Activated CD4-positive, alpha-beta T cell treated with anti-CD3 and anti-CD28 coated beads, Interleukin-2, amount 50 U/mL, for 16 hours (primary cell): ENCODE measurements at regions not wholly inside any gene's neighbourhood (a gene's known extent, or its start where the extent isn't known, plus 50 kb on each side); places are given as distances from the start of the nearest gene placed in this dataset.
A peak's percentile ranks its signal among the peaks of the same experiment; 100 is the strongest.

Source experiments
- DNase-seq: peaks from one replicate; pipeline ENCODE4 v3.0.0-alpha.2; 2020

- DNase-seq: no peak
Observed at GRCh38 chr5:14967166-14967565, 95.6 kb upstream of the ANKH start.

DNA sequence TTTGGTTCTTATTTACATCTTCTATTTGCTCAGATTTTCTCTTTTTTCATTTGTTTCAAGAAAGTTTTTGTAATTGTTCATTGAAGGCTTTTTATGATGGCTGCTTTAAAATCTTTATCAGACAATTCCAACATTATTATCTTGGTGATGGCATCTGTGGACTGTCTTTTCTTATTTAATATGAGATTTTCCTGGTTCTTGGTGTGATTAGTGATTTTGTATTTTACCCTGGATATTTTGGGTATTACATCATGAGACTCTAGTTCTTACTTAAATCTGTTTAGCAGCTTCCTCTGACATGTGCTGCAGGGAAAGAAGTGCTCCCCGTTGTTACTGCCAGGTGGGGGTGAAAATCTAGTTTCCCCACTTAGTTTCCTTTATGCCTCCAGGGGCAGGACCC, 94.2 kb upstream of the ANKH start:
- no peak for DNase-seq

- no peak for DNase-seq
Observed at GRCh38 chr5:14962604-14963003, 91.0 kb upstream of the ANKH start.

GRCh38 chr5:14960120-14960462, 88.5 kb upstream of the ANKH start:
- no peak for DNase-seq

- no peak for DNase-seq
Observed at GRCh38 chr5:14959399-14960119, 88.0 kb upstream of the ANKH start.

DNA sequence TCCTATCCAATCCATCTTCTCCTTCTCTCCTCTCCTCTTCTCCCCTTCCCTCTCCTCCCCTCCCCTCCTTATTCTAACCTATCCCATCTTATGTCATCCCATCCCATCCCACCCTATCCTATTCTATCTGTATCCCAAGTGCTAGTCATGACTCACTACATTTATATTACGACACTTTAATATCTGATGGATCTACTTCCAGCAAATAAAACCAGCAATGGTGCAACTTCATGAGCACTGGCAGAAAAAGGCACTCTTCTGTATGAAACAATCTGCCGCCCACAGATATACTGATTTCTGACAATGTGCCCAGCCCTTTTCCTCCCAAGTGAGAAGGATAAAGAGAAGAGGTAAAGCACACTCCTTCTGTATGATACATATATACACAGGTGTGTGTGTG, 86.6 kb upstream of the ANKH start:
- no peak for DNase-seq

- no peak for DNase-seq
Observed at GRCh38 chr5:14956423-14957046, 85.0 kb upstream of the ANKH start.

DNA sequence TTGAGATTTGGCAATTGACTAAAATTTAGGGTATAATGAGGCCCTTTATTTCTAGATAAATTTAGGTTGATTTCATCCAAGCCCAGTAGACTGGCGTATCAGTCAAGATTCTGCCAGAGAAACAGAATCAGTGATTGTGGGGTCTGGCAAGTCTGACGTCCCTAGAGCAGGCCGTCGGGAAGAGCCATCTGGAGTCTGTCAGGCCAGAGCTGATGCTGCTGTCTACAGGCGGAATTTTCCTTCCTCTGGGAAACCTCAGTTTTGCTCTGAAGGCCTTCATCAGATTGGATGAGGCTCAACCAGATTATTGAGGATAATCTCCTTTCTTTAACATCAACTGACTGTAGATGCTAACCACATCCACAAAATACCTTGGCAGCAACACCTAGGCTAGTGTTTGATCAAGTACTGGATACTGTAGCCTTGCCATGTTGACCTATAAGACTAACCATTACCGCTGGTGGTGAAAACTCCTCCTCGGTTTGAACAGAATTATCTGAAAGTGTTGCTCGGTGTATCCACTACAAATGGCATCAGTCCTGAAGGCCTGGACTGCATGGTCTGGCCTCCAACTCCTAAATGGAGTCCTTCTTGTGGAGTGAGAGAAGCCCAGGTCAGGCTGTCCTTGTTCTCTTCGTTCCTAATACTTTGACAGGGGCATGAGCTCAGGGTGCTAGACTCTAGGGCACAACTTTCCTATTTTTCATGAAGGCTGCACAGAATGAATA, 83.2 kb upstream of the ANKH start:
- no peak for DNase-seq

DNA sequence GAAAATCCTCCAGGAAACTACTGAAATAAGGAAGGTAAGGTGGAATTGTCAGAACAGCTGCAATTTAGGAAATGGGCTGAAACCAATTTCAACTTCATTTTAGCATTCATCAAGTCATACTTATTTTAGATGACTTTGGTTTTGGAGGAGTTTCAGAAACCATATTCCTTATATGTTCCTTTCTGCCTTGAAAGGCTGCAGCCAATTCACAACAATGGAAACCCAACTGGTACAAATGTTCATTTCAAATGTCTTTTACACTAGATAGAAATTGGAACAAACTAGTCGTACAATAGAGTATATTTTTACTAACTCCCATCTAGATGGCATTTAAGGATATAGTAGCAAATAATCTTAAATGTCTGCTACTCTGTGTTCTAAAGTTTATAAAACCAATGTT, 82.6 kb upstream of the ANKH start:
- DNase-seq: no peak

DNA sequence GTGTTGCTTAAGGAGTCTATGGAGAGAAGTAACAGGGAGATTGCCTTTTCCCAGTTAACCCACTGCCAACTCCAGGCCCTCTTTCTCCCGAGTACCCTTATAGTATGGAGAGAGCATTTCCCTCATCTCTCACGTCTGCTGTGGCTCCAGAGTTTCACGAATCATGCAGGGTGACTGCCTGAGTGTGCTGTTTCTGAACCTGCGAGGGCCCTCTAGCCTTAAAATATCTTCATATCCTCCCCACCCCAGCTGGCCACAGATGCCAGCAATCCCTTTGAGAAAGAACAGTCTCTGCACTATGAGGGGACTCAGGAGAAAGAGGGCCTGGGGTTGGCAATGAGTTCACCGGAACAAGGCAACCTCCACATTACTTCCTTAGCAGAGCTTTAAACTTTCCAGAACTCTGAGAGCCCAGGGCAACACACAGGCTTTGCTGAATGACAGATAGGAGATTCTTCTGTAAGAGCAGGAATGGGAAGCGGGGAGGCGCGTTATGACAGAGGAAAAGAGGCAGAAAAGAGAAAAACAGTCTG, 81.6 kb upstream of the ANKH start:
- DNase-seq: no peak

DNA sequence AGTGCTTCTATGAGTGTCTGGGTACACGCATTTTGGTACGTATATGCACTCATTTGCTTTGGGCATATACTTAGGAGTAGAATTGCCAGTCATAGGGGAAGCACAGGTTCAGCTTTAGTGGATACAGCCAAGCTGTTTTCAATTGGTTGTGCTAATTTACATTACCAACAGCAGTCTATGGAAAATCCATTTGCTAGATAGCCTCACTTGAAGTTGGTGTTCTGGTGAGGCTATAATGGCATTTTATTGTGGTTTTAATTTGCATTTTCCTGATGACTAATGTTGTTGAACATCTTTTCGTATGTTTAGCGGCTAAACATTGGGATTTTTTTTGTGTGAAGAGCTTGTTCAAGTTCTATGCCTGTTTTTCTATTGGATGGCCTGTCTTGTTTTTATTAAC, 76.8 kb upstream of the ANKH start:
- DNase-seq: no peak

DNA sequence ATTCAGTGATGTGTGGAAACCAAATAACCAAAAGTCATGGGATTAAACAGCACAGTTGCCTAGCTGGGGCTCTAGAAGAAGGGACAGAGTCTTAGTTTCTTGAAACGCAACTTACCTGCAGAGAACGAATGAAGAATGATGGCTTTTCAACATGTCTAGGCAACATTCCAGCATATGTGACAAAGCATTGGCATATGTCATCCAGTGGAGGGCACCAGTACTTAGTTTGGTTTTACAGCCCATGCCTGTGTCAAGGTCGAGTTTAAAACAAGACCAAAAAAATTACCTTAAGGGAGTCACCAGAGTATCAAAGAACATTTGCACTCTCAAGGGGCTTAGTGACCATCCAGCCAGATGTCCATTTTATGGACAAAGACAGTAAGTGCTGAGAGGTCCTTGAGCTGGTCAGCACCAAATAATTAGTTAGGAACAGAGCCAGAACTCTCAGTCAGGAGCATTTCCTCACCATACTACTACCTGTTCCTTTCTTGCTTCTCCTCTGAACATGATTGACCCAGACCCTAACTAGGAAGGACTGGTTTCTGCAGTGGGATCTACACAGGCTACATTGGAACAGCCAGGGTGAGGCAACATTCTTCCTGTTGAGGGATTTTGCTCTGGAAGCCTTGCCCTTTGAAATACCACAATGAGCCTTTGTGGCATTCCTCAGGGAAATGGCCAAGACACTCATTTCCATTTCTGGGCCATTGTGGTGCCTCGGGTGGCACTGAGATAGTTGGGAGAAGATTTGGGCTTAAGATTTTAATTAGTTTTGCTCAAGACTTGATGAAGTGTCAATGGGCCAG, 75.4 kb upstream of the ANKH start:
- peak; percentile 28 for DNase-seq

DNA sequence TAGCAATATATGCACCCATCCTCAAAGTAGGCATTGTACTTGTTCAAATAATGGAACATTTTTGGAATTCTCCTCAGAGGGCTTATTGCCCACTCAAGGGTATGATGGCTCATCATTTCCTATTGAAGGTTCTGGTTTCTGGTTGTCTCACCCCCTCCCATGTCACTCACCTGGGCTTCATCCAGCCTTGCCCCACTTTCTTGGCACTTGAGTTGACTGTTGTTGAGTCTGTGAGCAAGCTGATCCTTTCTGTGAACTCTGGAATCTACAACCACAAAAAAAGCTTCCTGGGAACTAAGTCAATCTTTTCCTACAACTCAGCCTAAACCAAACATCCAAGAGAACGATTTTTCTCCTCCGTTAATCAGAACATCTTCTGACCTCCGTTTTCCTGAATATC, 73.9 kb upstream of the ANKH start:
- DNase-seq: no peak

DNA sequence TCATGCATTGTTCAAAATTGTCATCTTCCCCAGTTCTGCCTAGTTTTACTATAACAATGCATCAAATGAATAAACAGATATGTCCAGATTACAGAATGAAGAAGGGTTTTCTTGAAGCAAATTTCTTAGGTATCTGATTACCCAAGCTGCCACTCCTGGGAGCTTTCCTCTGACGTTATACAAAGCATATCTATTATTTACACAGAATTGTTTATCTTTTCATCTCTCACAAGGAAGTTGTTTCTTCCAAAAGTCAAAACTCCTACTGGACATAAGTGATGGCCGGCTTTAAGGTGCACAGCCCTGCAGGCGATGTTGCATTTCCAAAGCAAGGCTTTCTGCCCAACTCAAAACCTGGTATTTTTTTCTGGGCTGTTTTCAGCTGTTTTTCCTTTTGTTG, 73.4 kb upstream of the ANKH start:
- no peak for DNase-seq

- no peak for DNase-seq
Observed at GRCh38 chr5:14944350-14944739, 72.8 kb upstream of the ANKH start.

- no peak for DNase-seq
Observed at GRCh38 chr5:14942212-14942611, 70.6 kb upstream of the ANKH start.

GRCh38 chr5:14937254-14937653, 65.7 kb upstream of the ANKH start:
- DNase-seq: no peak

DNA sequence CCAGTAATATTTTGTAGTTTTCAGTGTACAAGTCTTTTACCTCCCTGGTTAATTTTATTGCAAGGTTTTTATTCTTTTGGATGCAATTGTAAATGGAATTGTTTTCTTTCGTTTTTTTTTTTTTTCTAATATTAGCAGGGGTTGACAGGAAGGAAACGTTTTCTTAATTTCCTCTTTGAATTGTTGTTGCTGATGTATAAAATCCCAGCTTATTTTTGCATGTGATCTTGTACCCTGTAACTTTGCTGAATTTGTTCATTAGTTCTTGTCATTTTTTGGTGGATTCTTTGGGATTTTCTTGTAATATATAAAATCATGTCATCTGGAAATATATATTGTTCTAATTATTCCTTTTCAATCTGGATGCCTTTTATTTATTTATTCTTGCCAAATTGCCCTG, 65.0 kb upstream of the ANKH start:
- no peak for DNase-seq

GRCh38 chr5:14935341-14935740, 63.8 kb upstream of the ANKH start:
- DNase-seq: no peak

GRCh38 chr5:14932902-14933469, 61.4 kb upstream of the ANKH start:
- peak; percentile 29 for DNase-seq

DNA sequence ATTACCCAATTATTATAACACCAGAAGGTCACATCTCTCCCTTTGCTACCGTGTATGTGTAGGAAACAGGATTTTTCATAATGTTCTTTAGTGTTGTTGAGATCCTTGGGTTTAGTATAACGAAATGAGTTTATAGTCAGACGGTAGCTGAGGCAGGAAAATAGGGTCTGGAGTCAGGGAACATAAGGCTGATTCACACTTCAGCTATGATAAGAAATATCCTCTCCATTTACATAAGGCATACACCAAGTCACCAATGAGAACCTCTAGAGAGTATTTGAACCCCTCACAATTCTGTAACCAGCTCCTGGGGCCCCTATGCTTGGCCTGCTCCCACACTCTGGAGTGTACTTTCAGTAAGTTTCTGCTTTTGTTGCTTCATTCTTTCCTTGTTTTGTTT, 58.9 kb upstream of the ANKH start:
- DNase-seq: no peak

DNA sequence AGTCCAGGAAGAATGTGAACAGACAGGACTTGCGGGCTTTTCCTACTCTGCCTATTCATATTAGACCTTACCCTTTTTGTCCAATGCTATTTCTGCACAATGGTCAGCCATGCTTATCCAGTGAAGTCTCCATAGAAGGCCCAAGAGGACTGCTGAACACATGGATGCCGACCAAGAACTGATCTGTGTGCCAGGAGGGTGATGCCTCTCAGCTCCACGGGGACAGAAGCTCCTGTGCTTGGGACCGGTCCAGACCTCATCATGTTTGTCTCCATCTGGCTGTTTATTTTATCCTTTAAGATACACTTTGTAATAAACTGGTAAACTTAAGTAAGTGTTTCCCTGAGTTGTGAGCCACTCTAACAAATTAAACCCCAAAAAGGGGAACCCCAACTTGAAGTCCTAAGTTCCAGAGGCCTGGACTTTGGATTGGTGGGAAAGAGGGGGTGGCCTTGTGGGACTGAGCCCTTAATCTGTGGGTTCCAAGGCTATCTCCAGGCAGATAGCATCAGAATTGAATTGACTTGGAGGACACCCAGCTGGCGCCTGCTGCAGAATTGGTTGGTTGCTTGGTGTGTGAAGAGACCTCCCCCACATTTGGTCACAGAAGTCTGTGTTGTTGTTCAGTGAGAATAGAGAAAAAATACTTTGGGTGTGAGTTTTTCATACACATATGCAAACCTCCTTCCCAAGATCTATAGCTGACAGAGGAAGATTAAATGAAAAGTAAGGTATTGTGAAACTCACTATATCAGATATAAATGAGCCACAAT, 57.9 kb upstream of the ANKH start:
- no peak for DNase-seq
